SH-SY5Y (cell line): ENCODE measurements at regions not wholly inside any gene's neighbourhood (a gene's known extent, or its start where the extent isn't known, plus 50 kb on each side); places are given as distances from the start of the nearest gene placed in this dataset.

Experiments
- GATA2 ChIP-seq: IDR thresholded peaks from 2 replicates; pipeline ENCODE4 v1.6.1; 2011; ENCODE audit warnings: mild to moderate bottlenecking, low read depth, low read length
- GATA3 ChIP-seq: IDR thresholded peaks from 2 replicates; pipeline ENCODE4 v1.6.1; 2011; ENCODE audit warnings: low read depth, mild to moderate bottlenecking, low read length, moderate library complexity

GRCh38 chr3:30518872-30519271 lies 87.5 kb upstream of the TGFBR2 start:
- TF ChIP-seq GATA2 = no peak
- no peak for TF ChIP-seq GATA3
